ENCODE measurements at regions not wholly inside any gene's neighbourhood (a gene's known extent, or its start where the extent isn't known, plus 50 kb on each side); places are given as distances from the start of the nearest gene placed in this dataset.

- no peak for TF ChIP-seq CTCF (conservative IDR thresholded peaks at IDR 0.05)
- no peak overlapping the region for H3K27ac ChIP-seq
These were observed 98.3 kb downstream of the SOD2 start for GRCh38 chr6:159594750-159595117.

- TF ChIP-seq CTCF (conservative IDR thresholded peaks at IDR 0.05): no peak
- no peak overlapping the region for H3K27ac ChIP-seq
These were observed 98.8 kb downstream of the SOD2 start for GRCh38 chr6:159594106-159594749.

GRCh38 chr6:159590835-159591234 lies 102.2 kb downstream of the SOD2 start:
- no peak overlapping the region for H3K27ac ChIP-seq

DNA sequence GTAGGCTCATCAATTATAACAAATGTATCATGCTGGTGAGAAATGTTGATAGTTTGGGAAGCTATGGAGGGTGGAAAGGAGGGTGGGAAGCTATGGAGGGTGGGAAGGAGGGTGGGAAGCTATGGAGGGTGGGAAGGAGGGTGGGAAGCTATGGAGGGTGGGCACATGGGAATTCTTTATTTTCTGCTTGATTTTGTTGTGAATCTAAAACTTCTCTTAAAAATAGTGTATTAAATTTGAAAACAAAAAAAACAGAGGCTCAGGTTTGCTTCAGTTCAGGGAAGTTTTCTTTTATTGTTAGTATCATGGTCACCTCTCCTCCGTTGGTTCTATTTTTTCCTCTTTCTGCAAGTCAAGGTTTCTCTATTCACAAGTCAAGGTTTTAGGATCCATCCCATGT lies 106.4 kb downstream of the SOD2 start:
- H3K27ac ChIP-seq: no peak overlapping the region
- TF ChIP-seq CTCF (conservative IDR thresholded peaks at IDR 0.05): no peak

More at GRCh38 chr6:159590835-159591234, 102.2 kb downstream of the SOD2 start:
- no peak for TF ChIP-seq CTCF (conservative IDR thresholded peaks at IDR 0.05)

GRCh38 chr6:159582736-159583135 lies 110.3 kb downstream of the SOD2 start:
- TF ChIP-seq CTCF (conservative IDR thresholded peaks at IDR 0.05): no peak
- no peak overlapping the region for H3K27ac ChIP-seq

GRCh38 chr6:159578629-159579028 lies 114.4 kb downstream of the SOD2 start:
- no peak overlapping the region for H3K27ac ChIP-seq
- no peak for TF ChIP-seq CTCF (conservative IDR thresholded peaks at IDR 0.05)

DNA sequence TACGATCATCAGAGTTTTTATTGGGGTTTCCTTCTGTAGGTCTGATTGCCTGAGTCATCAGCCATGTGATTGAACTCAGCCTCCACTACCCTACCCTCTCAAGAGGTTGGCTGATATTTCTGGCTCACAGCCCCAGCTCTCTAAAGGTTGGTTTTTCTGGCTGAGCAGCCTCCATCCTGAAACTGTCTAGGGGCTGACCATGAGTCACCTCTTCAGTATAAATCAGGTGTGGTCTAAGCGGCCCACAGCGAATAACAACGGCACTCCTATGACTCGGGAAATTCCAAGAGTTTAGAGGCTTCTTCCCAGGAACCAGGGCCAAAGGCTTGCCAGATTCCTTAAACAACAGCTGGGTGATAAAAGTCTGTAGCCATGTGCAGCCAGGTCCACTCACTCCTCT lies 115.5 kb downstream of the SOD2 start:
- TF ChIP-seq CTCF (conservative IDR thresholded peaks at IDR 0.05): no peak
- H3K27ac ChIP-seq: no peak overlapping the region
